Stimulated activated CD8-positive, alpha-beta memory T cell treated with anti-CD3 and anti-CD28 coated beads, Interleukin-4, amount 100 ng/mL, for 48 hours (primary cell): ENCODE measurements at regions not wholly inside any gene's neighbourhood (a gene's known extent, or its start where the extent isn't known, plus 50 kb on each side); places are given as distances from the start of the nearest gene placed in this dataset.

Experiments used
- DNase-seq: peaks from one replicate; pipeline ENCODE4 v3.0.0-alpha.2; 2020

DNA sequence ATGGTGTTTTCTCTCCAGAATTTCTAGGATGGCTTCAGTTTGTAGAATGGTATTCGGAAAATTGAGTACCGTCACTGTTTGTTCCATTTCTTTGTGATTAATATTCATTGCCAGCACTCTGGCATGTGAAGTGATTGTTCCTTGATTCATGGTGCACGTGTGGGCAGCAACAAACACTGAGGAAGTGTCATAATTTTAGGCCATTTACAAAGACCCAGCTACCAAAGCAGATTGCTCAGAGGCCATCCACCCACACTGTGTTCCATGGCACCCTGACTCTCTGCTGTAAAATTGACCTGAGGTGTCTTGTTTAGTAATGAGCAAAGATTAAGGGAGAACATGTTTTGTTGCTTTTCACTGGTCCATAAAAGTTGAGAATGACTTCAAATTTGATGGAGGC is 250.9 kb upstream of the FMN2 start:
- no peak for DNase-seq

GRCh38 chr1:239841631-239842030 is 250.1 kb upstream of the FMN2 start:
- DNase-seq = no peak

GRCh38 chr1:239843541-239843940 is 248.1 kb upstream of the FMN2 start:
- no peak for DNase-seq

DNA sequence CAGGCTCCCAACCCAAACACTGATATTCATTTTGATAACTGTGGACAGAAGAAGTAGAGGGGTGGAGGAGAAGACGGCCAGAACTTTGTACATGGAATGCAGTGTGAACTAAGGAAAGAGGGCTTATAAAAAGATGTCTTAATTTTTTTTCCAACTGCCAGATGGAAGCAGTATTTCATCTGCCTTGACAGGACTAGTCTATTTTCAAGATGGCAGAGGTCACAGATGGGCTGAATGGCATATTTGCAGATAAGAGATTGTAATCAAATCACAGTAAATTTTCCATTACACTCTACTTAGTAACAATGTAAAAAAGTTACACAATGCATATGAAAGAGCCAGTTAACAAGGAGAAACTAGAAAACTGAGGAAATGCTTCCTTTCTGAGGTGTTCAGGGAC is 246.8 kb upstream of the FMN2 start:
- DNase-seq = no peak

DNA sequence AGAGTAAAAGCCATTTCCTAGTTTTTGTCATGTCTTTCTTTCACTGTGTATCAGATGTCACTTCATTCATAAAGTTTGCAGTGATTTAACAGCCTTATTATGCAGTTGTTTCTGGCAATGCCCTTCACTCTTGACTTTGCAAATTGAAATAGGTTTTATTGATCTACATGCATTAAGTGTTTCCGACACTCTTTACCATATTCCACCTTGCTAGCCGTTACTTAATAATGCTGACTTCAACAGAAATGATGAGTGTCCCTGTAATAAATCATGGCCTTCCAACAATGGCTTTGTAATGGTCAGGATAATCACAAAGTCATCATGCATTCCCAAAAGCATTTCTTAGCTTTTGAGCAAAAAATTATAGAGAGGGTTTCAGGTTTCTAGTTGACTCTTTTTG is 236.8 kb upstream of the FMN2 start:
- DNase-seq = no peak

DNA sequence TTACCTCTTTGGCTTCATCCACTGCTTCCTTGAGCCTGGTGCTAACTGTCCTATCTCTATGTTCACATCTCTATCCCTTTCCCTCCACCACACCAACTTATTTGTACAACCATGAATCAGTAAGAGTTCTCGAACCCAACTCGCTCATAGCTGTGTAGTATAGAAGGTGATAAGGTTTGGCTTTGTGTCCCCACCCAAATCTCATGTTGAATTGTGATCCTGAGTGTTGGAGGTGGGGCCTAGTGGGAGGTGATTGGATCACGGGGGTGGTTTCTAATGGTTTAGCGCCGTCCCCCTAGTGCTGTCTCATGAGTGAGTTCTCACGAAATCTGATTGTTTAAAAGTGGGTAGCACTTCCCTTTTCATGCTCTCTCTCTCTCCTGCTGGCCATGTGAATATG is 235.6 kb upstream of the FMN2 start:
- DNase-seq = no peak

GRCh38 chr1:239856924-239857323 is 234.8 kb upstream of the FMN2 start:
- DNase-seq = no peak

- no peak for DNase-seq
Observed at GRCh38 chr1:239858057-239858456, 233.6 kb upstream of the FMN2 start.

DNA sequence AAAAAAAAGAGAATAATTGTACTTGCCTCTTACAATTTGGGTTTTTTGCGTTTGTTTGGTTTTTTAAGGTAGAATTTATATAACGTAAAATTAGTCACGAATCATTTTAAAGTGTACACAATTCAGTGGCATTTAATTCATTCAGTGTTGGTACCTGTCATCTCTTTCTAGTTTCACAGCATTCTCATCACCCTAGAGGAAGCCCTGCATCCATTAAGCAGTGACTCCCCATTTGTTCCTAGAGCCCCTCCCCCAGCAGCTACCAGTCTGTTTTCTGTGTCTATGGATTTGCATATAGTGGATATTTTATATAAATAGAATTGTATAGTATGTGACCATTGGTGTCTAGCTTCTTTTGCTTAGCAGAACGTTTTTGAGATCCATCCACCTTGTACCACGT is 233.2 kb upstream of the FMN2 start:
- DNase-seq = no peak

DNA sequence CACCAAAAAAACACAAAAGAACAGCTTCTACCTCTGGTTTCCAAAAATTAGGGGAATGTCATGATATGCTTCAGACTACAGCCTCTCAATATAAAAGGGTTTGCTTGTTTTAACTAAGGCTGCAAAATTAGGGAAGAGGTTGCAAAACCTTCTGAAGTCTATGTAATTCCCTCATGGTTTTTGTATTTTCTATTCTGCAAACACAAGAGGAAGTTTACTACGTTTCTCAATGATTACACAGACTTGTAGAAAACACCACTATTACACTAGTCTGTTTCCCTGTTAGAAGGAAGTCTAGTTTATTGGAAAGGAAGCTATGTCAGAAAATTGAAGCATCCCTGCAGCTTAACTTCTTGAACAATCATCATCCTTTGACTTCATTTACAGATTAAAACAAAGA is 229.7 kb upstream of the FMN2 start:
- DNase-seq = no peak

DNA sequence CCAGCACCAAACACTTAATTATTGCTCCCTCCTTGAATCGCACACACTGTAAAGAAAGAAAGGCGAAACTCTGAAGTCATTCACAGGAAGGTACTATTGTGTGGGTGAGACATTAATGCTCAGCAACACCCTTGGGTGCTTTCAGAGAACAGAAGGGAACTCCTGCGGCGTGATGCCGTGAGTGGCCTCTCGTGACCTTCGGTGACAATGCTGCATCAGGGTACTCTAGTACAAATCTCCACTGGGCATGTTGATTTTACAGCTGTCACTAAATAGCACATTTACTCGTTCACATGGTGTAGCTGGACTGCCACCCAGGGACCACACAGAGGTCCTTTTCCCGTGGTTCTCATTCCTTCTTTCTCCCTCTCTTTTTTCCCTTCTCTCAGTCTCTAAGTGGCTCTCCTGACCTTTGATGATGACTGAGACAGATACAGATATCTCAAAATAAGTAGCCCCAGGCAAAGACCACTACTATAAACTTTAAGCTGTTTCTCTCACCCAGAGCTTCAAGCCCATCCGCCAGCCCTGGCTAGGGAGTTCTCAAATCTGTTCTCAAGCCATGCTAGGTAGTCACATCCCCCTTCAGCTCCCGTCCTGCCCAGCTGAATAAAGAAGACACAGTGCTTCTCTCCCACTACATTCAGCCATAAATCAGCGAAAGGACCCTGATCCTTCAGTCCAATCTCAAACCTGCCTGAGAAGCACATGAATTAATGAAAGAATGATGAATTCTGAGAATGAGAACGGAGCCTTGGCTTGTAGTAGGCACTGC is 223.4 kb upstream of the FMN2 start:
- DNase-seq = no peak

GRCh38 chr1:239870194-239870593 is 221.5 kb upstream of the FMN2 start:
- DNase-seq = no peak

- no peak for DNase-seq
Observed at GRCh38 chr1:239872626-239873025, 219.1 kb upstream of the FMN2 start.

GRCh38 chr1:239874831-239875230 is 216.9 kb upstream of the FMN2 start:
- DNase-seq = no peak

DNA sequence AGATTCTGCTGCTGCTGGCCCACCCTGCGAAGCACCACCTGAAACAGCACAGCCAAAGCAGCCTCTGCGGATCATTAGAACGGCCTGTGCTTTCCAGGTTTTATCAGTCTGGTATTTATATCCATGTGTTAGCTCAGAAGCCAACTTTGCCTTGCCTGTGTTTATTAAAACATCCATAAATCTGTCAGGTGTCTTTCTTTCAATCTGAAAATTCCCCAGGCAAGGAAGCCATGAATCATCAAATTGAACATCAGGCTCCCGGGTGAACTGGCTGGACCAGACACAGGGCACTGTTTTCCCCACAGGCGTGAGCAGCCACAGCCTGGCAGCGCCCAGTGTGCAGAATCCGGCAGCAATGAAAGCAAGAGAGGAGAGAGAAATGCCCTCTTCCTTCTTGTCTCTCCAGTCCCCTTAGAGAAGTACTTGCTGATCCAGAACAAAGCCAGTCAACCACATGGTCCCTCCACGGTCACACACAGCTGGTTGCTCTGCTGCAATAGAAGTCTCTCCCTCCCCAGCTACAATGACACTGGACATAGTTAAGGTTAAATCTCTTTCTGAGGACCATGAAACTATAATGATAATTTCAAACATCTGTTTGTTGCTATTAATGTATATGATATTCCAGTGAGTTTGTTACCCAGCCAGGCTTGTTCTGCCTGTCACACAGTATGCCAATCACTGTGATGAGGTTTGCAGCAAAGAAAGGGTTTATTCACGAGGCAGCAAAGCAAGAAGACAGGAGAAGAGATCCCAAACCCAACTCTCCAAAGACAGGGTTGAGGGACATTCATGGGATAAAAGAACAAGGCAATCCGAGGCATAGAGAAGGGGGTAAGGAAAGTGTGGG is 212.1 kb upstream of the FMN2 start:
- DNase-seq = no peak

GRCh38 chr1:239882967-239883366 is 208.7 kb upstream of the FMN2 start:
- DNase-seq = no peak

- DNase-seq = no peak
Observed at GRCh38 chr1:239884796-239885195, 206.9 kb upstream of the FMN2 start.

DNA sequence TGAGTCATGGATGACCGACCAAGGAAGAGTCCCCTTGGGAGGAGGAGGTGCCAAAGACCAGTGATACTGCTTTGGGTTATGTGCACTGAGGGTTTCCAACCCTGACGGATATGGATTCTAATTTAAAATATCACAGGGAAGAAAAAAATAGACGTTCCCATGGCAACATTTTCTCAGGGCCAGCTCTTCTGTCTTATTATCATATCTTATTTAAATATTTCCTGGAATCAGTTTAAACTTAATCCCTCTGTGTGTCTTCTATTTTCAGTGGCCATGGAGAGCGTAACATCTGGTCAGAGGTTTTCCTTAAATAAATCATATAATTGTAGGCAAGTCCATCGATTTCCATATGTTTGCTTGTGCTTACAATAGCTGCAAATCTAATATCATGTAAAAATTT is 205.4 kb upstream of the FMN2 start:
- no peak for DNase-seq

DNA sequence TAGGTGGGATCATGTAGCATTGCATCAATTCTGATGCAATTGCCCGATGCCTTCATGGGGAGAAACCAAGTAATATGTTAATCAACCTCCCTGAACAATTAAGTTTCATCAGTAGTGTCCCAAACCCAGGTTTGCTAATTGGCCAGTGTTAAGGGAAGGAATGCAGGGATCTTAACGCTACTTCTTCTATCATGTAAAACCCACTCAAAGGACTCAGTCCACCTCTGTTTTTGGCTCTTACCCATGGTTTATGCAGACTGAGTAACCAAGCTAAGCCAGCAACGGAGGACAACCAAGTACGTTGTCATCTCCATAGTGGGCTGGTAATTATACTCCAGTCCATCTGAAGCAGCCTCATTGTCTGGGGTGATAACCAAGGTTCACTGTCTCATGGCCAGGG is 203.0 kb upstream of the FMN2 start:
- DNase-seq = no peak

DNA sequence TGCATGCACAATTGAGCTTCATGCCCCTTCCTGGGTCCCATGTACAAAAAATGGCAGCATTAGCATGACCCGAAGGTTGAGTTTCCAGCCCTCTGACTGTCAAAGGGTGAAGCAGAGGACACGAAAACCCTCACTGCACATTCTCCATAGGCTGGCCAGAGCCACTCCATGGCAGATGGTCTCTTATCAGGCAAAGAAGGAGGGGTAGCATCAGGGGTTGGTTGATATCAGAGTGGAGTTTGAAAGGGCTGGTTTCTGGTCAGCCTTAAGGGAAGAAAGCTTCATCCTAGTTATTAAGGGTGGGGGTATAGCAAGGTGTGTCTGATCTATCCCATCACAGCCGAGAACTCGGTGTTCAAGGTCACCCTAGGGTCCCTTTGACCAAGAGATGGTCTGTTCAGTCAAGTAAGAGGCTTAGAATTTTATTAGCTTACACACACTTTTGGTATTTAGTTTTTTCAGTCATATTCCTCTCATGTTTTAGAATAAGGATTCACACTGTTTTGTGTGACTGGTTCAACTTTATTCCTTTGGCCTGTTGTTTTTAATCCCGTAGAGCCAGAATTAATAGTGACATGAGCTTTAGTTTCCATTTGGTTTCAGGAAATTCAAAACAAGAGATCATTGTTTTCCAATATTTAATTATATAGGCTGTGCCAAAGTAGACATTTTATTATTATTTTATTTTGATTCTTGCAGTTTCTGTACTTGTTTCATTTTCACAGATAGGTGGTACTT is 199.9 kb upstream of the FMN2 start:
- no peak for DNase-seq

DNA sequence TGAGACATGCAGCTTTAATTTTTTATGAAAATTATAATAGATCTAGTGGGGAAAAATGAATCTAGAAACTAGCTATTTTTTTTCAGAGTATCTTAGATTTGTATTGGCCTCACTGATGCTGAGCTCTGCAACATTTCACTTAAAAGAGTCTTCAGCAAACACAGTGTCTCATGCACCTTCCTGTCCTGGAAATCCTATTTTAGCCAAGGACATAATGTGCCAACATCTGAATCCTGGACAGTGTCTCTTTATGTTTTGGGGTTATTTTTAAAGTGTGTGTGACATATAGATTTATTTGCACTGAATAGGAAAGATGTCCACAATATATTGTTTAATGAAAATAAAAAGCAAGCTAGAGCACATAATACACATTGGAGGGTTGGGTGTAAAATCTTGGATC is 199.1 kb upstream of the FMN2 start:
- DNase-seq = no peak

DNA sequence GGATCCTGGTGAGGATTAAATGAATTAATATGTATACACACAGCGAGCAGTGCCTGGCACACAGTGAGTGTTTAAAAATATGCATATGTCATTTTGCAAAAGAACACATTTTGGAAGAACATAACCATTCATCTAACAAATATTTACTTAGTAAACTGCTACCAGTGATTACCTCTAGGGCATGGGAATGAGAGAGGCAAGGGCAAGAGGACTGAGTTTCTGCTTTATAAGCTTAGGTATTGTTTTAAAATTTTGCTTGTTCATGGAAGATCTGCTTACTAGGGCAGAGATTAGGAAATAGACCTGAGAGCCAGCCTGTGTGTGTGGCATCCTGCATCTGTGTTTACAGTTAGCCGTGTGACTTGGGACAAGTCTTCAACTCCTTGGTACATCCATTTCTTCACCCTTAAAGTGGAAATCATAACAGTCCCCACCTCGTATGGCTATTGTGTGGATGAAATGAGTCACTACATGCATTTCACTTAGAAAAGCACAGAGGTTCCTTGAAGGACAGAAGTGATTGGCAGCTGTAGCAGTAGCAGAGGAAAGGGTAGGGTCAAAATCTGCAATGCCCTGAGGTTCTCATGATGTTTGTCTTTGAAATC is 198.5 kb upstream of the FMN2 start:
- no peak for DNase-seq

DNA sequence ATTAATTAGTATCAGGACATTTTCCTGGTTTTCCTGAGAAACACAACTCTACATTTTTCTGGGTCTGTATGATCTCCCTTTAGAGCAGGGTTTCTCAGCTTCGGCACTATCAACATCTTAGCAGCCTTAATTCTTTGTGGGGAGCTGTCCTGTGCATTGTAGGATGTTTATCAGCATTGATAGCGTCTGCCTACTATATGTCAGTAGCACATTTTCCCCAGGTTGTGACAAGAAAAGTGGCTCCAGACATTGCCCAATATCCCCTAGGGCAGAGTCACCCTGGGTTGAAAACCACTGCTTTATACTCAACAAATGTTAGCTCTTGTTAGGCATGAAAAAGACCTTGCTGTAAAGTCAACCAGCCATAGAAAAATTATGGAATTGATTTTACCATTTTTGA is 195.1 kb upstream of the FMN2 start:
- no peak for DNase-seq
